Suppressor macrophage (primary cell): ENCODE measurements at regions not wholly inside any gene's neighbourhood (a gene's known extent, or its start where the extent isn't known, plus 50 kb on each side); places are given as distances from the start of the nearest gene placed in this dataset.

Experiments
- DNase-seq, 4 experiments: peaks; one replicate each; pipeline ENCODE4 v3.0.0-alpha.2; 2020 to 2022

GRCh38 chr6:126608681-126609080 is 268.8 kb downstream of the CENPW start:
- no peak for DNase-seq

- DNase-seq: no peak
Measured at GRCh38 chr6:126614642-126615504, 275.0 kb downstream of the CENPW start.

- no peak for DNase-seq
Measured at GRCh38 chr6:126616866-126617265, 277.0 kb downstream of the CENPW start.

- no peak for DNase-seq
Measured at GRCh38 chr6:126618639-126619343, 278.9 kb downstream of the CENPW start.

- DNase-seq: no peak
Measured at GRCh38 chr6:126620719-126621118, 280.8 kb downstream of the CENPW start.

- DNase-seq: peak in 1 of 4 experiments; percentile 5
Measured at GRCh38 chr6:126625019-126625418, 285.1 kb downstream of the CENPW start.

GRCh38 chr6:126628125-126628524 is 288.2 kb downstream of the CENPW start:
- DNase-seq: no peak

GRCh38 chr6:126631363-126631762 is 291.4 kb downstream of the CENPW start:
- no peak for DNase-seq

GRCh38 chr6:126632271-126632670 is 292.4 kb downstream of the CENPW start:
- DNase-seq: no peak

- DNase-seq: no peak
Measured at GRCh38 chr6:126633373-126633772, 293.5 kb downstream of the CENPW start.

GRCh38 chr6:126640356-126640755 is 300.4 kb downstream of the CENPW start:
- no peak for DNase-seq

GRCh38 chr6:126640921-126641320 is 301.0 kb downstream of the CENPW start:
- DNase-seq: no peak

- DNase-seq: no peak
Measured at GRCh38 chr6:126641641-126642040, 301.7 kb downstream of the CENPW start.

- no peak for DNase-seq
Measured at GRCh38 chr6:126643352-126643751, 303.4 kb downstream of the CENPW start.

- DNase-seq: no peak
Measured at GRCh38 chr6:126650931-126651330, 311.0 kb downstream of the CENPW start.

- DNase-seq: peak in 3 of 4 experiments; percentile 5 to 9 (median 6)
Measured at GRCh38 chr6:126657561-126658175, 317.8 kb downstream of the CENPW start.

GRCh38 chr6:126660376-126660775 is 320.5 kb downstream of the CENPW start:
- DNase-seq: no peak

- no peak for DNase-seq
Measured at GRCh38 chr6:126661646-126662045, 321.7 kb downstream of the CENPW start.

- DNase-seq: no peak
Measured at GRCh38 chr6:126662966-126663365, 323.1 kb downstream of the CENPW start.

- no peak for DNase-seq
Measured at GRCh38 chr6:126664271-126664670, 324.4 kb downstream of the CENPW start.

GRCh38 chr6:126665551-126665950 is 325.6 kb downstream of the CENPW start:
- no peak for DNase-seq

- no peak for DNase-seq
Measured at GRCh38 chr6:126667071-126667470, 327.2 kb downstream of the CENPW start.

GRCh38 chr6:126667728-126668127 is 327.8 kb downstream of the CENPW start:
- no peak for DNase-seq

GRCh38 chr6:126672649-126673048 is 332.7 kb downstream of the CENPW start:
- DNase-seq: no peak
